HL-60 (cell line): ENCODE measurements at regions not wholly inside any gene's neighbourhood (a gene's known extent, or its start where the extent isn't known, plus 50 kb on each side); places are given as distances from the start of the nearest gene placed in this dataset.

Experiments
- DNase-seq, 2 experiments: peaks; one replicate each; pipeline ENCODE4 v3.0.0-alpha.2; 2010 to 2020; ENCODE audit warnings: low read depth in 1 of 2, low spot score in 1 of 2
- H3K27ac ChIP-seq: fragments of 250-450 bp; sonication (Bioruptor Pico); replicated peaks from 2 replicates; pipeline ENCODE4 v1.5.1; 2020; ENCODE audit warnings: mild to moderate bottlenecking, moderate library complexity
- H3K27me3 ChIP-seq: fragments of 250-450 bp; sonication (Bioruptor Pico); 2 replicates; pipeline ENCODE4 v1.5.1; 2021; ENCODE audit warnings: mild to moderate bottlenecking, moderate library complexity; ENCODE audit not compliant: insufficient read depth, poor library complexity, severe bottlenecking
- H3K4me3 ChIP-seq: replicated peaks from 2 replicates; pipeline ENCODE4 v1.5.1; 2011; ENCODE audit warnings: mild to moderate bottlenecking, control low read depth, low read length; ENCODE audit not compliant: insufficient read depth
- GABPA ChIP-seq: IDR thresholded peaks from 2 replicates; pipeline ENCODE4 v1.6.1; 2012; ENCODE audit warnings: low read depth
- POLR2AphosphoS5 ChIP-seq: IDR thresholded peaks from 2 replicates; pipeline ENCODE4 v1.6.1; 2012; ENCODE audit warnings: low read depth
- SPI1 ChIP-seq: IDR thresholded peaks from 2 replicates; pipeline ENCODE4 v1.6.1; 2012; ENCODE audit warnings: low read depth, mild to moderate bottlenecking, borderline replicate concordance
- TF ChIP-seq, protein P1 (sequence below): IDR thresholded peaks from 2 replicates; pipeline ENCODE4 v1.6.1; 2012; ENCODE audit warnings: low read depth; ENCODE audit not compliant: insufficient replicate concordance
- TF ChIP-seq, protein P2 (sequence below): IDR thresholded peaks from one replicate; pipeline ENCODE4 v1.5.1; 2011; ENCODE audit warnings: low read length, control low read depth, inconsistent platforms; ENCODE audit not compliant: insufficient read depth

DNA sequence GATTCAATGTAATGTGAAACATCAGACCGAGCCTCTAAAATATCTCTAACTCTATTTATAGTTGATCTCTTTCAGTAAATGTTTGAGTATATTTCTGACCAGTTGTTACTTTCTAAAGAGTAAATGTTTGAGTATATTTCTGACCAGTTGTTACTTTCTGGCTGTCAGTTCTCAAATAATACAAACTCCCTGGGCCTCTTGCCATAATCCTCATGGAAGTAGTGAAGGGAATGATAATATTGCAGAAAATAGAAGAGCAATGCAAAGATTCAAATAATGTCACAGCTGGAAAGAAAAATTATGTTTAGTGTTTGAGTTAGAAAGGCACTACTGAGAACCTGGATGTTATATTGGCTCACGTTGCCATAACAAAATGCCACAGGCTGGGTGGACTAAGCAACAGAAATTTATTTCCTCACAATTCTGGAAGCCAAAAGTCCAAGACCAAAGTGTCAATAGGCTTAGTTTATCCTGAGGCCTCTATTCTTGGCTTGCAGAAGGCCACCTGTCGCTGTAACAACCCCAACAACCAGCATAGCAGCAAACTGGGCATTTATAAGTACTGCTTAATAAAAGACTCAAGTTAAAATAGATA, 470.6 kb upstream of the BCHE start:
- Histone ChIP-seq H3K27me3 (no peaks in the 10 kb centered on the region), H3K27ac (no peak overlapping the region), H3K4me3 (no peak overlapping the region)
- DNase-seq = no peak
- TF ChIP-seq, protein P1, sequence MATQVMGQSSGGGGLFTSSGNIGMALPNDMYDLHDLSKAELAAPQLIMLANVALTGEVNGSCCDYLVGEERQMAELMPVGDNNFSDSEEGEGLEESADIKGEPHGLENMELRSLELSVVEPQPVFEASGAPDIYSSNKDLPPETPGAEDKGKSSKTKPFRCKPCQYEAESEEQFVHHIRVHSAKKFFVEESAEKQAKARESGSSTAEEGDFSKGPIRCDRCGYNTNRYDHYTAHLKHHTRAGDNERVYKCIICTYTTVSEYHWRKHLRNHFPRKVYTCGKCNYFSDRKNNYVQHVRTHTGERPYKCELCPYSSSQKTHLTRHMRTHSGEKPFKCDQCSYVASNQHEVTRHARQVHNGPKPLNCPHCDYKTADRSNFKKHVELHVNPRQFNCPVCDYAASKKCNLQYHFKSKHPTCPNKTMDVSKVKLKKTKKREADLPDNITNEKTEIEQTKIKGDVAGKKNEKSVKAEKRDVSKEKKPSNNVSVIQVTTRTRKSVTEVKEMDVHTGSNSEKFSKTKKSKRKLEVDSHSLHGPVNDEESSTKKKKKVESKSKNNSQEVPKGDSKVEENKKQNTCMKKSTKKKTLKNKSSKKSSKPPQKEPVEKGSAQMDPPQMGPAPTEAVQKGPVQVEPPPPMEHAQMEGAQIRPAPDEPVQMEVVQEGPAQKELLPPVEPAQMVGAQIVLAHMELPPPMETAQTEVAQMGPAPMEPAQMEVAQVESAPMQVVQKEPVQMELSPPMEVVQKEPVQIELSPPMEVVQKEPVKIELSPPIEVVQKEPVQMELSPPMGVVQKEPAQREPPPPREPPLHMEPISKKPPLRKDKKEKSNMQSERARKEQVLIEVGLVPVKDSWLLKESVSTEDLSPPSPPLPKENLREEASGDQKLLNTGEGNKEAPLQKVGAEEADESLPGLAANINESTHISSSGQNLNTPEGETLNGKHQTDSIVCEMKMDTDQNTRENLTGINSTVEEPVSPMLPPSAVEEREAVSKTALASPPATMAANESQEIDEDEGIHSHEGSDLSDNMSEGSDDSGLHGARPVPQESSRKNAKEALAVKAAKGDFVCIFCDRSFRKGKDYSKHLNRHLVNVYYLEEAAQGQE = no peak
- no peak for TF ChIP-seq POLR2AphosphoS5
- no peak for TF ChIP-seq GABPA
- TF ChIP-seq, protein P2, sequence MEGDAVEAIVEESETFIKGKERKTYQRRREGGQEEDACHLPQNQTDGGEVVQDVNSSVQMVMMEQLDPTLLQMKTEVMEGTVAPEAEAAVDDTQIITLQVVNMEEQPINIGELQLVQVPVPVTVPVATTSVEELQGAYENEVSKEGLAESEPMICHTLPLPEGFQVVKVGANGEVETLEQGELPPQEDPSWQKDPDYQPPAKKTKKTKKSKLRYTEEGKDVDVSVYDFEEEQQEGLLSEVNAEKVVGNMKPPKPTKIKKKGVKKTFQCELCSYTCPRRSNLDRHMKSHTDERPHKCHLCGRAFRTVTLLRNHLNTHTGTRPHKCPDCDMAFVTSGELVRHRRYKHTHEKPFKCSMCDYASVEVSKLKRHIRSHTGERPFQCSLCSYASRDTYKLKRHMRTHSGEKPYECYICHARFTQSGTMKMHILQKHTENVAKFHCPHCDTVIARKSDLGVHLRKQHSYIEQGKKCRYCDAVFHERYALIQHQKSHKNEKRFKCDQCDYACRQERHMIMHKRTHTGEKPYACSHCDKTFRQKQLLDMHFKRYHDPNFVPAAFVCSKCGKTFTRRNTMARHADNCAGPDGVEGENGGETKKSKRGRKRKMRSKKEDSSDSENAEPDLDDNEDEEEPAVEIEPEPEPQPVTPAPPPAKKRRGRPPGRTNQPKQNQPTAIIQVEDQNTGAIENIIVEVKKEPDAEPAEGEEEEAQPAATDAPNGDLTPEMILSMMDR = no peak
- TF ChIP-seq SPI1 = no peak

DNA sequence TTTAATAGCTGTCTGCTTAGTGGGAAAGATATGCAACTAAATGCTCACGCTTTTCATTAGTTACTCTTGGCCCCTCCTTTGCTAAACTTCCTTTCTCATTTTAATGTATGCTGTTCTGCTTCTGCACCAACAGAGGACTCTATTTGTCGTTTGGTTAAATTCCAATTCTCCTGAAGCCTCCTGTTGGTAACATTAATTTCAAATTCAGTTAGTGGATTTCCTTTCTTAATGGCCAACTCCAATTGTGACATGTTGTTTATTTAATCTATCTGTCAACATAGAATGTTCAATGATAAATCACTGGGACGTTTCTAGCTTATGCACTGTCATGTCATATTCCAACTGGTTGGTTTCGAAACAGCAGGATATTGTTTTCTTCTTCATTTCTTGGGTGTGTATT, 467.4 kb upstream of the BCHE start:
- no peak for TF ChIP-seq POLR2AphosphoS5
- TF ChIP-seq SPI1 = no peak
- TF ChIP-seq, protein P2 = no peak
- no peak for TF ChIP-seq GABPA
- Histone ChIP-seq H3K4me3 (no peak overlapping the region), H3K27ac (no peak overlapping the region), H3K27me3 (no peaks in the 10 kb centered on the region)
- no peak for DNase-seq

DNA sequence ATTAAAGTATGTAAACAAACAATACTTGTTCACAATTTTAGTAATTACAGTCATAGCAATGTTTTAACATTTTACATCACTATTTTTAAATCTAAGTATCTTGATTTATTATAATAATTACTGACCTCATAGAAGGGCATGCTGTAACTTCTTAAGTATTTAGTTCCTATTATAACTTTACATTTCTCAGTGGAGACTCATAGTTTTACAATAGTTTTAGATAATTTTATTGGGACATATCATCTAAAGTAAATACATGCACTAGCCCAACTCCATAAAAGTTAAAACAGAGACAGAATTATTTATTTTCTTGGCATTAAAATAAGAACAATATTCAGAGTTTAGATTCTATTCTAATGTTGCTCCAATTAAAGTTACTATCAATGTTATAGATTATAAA, 466.5 kb upstream of the BCHE start:
- Histone ChIP-seq H3K27me3 (no peaks in the 10 kb centered on the region), H3K4me3 (no peak overlapping the region), H3K27ac (no peak overlapping the region)
- TF ChIP-seq, protein P1 = no peak
- TF ChIP-seq SPI1 (no peak), POLR2AphosphoS5 (no peak), GABPA (no peak)
- TF ChIP-seq, protein P2 = no peak
- no peak for DNase-seq

DNA sequence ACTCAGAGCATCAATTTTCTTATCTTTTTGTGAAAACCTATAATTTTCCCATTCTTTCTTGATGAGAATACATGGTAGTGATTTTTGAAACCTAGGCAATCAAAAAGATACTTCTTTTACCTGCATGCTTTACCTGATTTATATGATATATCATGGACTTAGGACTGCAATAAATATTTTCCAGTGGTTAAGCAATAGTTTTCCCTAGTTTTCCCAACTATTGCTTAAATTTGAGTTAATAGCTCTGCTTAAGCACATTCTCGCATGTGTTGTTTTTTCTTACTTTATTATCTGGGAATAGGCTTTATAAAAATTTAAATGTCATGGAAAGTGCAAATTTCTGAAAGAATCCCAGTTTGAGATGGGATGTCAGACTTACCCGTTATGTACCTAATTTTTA, 465.1 kb upstream of the BCHE start:
- TF ChIP-seq GABPA (no peak), POLR2AphosphoS5 (no peak)
- TF ChIP-seq, protein P2 = no peak
- TF ChIP-seq, protein P1 = no peak
- DNase-seq = no peak
- Histone ChIP-seq H3K27me3 (no peaks in the 10 kb centered on the region), H3K4me3 (no peak overlapping the region), H3K27ac (no peak overlapping the region)
